Astrocyte of the cerebellum (primary cell): ENCODE measurements at regions not wholly inside any gene's neighbourhood (a gene's known extent, or its start where the extent isn't known, plus 50 kb on each side); places are given as distances from the start of the nearest gene placed in this dataset.

Source experiments
- DNase-seq: peaks from one replicate; pipeline ENCODE4 v3.0.0-alpha.2; 2011; ENCODE audit warnings: low read depth
- H3K4me3 ChIP-seq: 2 replicates; pipeline ENCODE4 v1.5.1; 2011; ENCODE audit warnings: mild to moderate bottlenecking, low read depth, low read length, moderate library complexity
- CTCF ChIP-seq: IDR thresholded peaks from 2 replicates; pipeline ENCODE4 v1.5.1; 2012; ENCODE audit warnings: low read length, low read depth, moderate library complexity, mild to moderate bottlenecking; ENCODE audit errors: missing control alignments
- in situ Hi-C: cut with HindIII; loops from 2 replicates; pipeline ENCODE4 v1.10.0; 2017; ENCODE audit warnings: low sequenced_read_pairs

GRCh38 chrX:16444353-16444752, 205.6 kb upstream of the S100G start:
- in situ Hi-C loops: no loop called here
- DNase-seq: peak; percentile 52
- TF ChIP-seq CTCF: no peak
- no peak overlapping the region for H3K4me3 ChIP-seq

- in situ Hi-C loops: no loop called here
- peak; percentile 16 for DNase-seq
- no peak overlapping the region for H3K4me3 ChIP-seq
- TF ChIP-seq CTCF: peak; percentile 72
Measured at GRCh38 chrX:16445166-16445752, 204.7 kb upstream of the S100G start.

GRCh38 chrX:16451334-16451733, 198.6 kb upstream of the S100G start:
- in situ Hi-C loops: no loop called here
- DNase-seq: no peak
- no peak for TF ChIP-seq CTCF
- H3K4me3 ChIP-seq: no peak overlapping the region

GRCh38 chrX:16454926-16455325, 195.0 kb upstream of the S100G start:
- DNase-seq: no peak
- no peak overlapping the region for H3K4me3 ChIP-seq
- no peak for TF ChIP-seq CTCF
- in situ Hi-C loops: no loop called here

GRCh38 chrX:16457239-16457638, 192.7 kb upstream of the S100G start:
- TF ChIP-seq CTCF: no peak
- H3K4me3 ChIP-seq: no peak overlapping the region
- no peak for DNase-seq
- in situ Hi-C loops: no loop called here

GRCh38 chrX:16458208-16458607, 191.8 kb upstream of the S100G start:
- no peak for DNase-seq
- H3K4me3 ChIP-seq: no peak overlapping the region
- in situ Hi-C loops: no loop called here
- TF ChIP-seq CTCF: no peak
